Neutrophil (primary cell): ENCODE measurements at regions not wholly inside any gene's neighbourhood (a gene's known extent, or its start where the extent isn't known, plus 50 kb on each side); places are given as distances from the start of the nearest gene placed in this dataset.

ENCODE experiments used
- H3K27ac ChIP-seq: fragments of 200-600 bp; sonication (generic); 2 replicates; pipeline ENCODE4 v1.5.1; 2016; ENCODE audit warnings: mild to moderate bottlenecking, moderate library complexity
- H3K27me3 ChIP-seq: fragments of 200-600 bp; sonication (generic); 2 replicates; pipeline ENCODE4 v1.6.0; 2016; ENCODE audit warnings: mild to moderate bottlenecking
- H3K36me3 ChIP-seq: fragments of 200-600 bp; sonication (generic); 2 replicates; pipeline ENCODE4 v1.5.1; 2017
- H3K4me1 ChIP-seq, 2 experiments: fragments of 200-600 bp in 1 of 2; sonication (generic) in 1 of 2; 1 replicate in 1 of 2; 2 replicates in 1 of 2; pipeline versions ENCODE4 v1.5.1 to v1.6.1; 2013 to 2016; ENCODE audit warnings: low read depth in 1 of 2, low read length in 1 of 2, mild to moderate bottlenecking in 1 of 2, moderate library complexity in 1 of 2; ENCODE audit not compliant: control insufficient read depth in 1 of 2, insufficient read depth in 1 of 2
- H3K4me3 ChIP-seq, 2 experiments: fragments of 200-600 bp in 1 of 2; sonication (generic) in 1 of 2; 1 replicate in 1 of 2; 2 replicates in 1 of 2; pipeline ENCODE4 v1.5.1; 2013 to 2016; ENCODE audit warnings: low read depth in 1 of 2, low read length in 1 of 2, mild to moderate bottlenecking in 1 of 2, moderate library complexity in 1 of 2
- H3K9me3 ChIP-seq: fragments of 200-600 bp; sonication (generic); 2 replicates; pipeline ENCODE4 v1.5.1; 2016
- CTCF ChIP-seq: fragments of 200-600 bp; sonication (generic); IDR thresholded peaks from 2 replicates; pipeline ENCODE4 v1.5.1; 2016; ENCODE audit warnings: antibody characterized with exemption

GRCh38 chr1:209429611-209430010, 153.9 kb upstream of the CAMK1G start:
- peaks cover 4% of the 10 kb centered on the region for H3K27me3 ChIP-seq
- H3K36me3 ChIP-seq, result no peaks in the 10 kb centered on the region
- no peak overlapping the region for H3K27ac ChIP-seq
- no peaks in the 10 kb centered on the region for H3K9me3 ChIP-seq
- H3K4me3 ChIP-seq, result no peak overlapping the region
- no peaks in the 10 kb centered on the region for H3K4me1 ChIP-seq
- TF ChIP-seq CTCF, result no peak

GRCh38 chr1:209430107-209430506, 153.4 kb upstream of the CAMK1G start:
- Histone ChIP-seq H3K4me3 (no peak overlapping the region), H3K4me1 (no peaks in the 10 kb centered on the region), H3K27ac (no peak overlapping the region), H3K9me3 (no peaks in the 10 kb centered on the region), H3K27me3 (peaks cover 4% of the 10 kb centered on the region), H3K36me3 (no peaks in the 10 kb centered on the region)
- TF ChIP-seq CTCF, result no peak

GRCh38 chr1:209430821-209431259, 152.7 kb upstream of the CAMK1G start:
- no peaks in the 10 kb centered on the region for H3K36me3 ChIP-seq
- TF ChIP-seq CTCF, result no peak
- H3K27me3 ChIP-seq, result peaks cover 3% of the 10 kb centered on the region
- no peak overlapping the region for H3K4me3 ChIP-seq
- no peaks in the 10 kb centered on the region for H3K4me1 ChIP-seq
- H3K9me3 ChIP-seq, result no peaks in the 10 kb centered on the region
- H3K27ac ChIP-seq, result no peak overlapping the region

GRCh38 chr1:209431402-209431801, 152.1 kb upstream of the CAMK1G start:
- H3K27me3 ChIP-seq, result no peaks in the 10 kb centered on the region
- no peaks in the 10 kb centered on the region for H3K9me3 ChIP-seq
- H3K4me1 ChIP-seq, result no peaks in the 10 kb centered on the region
- H3K27ac ChIP-seq, result no peak overlapping the region
- no peak overlapping the region for H3K4me3 ChIP-seq
- no peak for TF ChIP-seq CTCF
- H3K36me3 ChIP-seq, result no peaks in the 10 kb centered on the region

GRCh38 chr1:209431813-209432442, 151.6 kb upstream of the CAMK1G start:
- TF ChIP-seq CTCF, result no peak

More at GRCh38 chr1:209431813-209432442, 151.6 kb upstream of the CAMK1G start:
- Histone ChIP-seq H3K9me3 (no peaks in the 10 kb centered on the region), H3K27me3 (no peaks in the 10 kb centered on the region), H3K4me1 (no peaks in the 10 kb centered on the region), H3K36me3 (no peaks in the 10 kb centered on the region), H3K4me3 (no peak overlapping the region), H3K27ac (no peak overlapping the region)
